Liver (tissue), 8 donors: ENCODE measurements at regions not wholly inside any gene's neighbourhood (a gene's known extent, or its start where the extent isn't known, plus 50 kb on each side); places are given as distances from the start of the nearest gene placed in this dataset.

ENCODE experiments used
- DNase-seq: peaks from one replicate; pipeline ENCODE4 v3.0.0-alpha.2; 2017; ENCODE audit warnings: low spot score
- H3K27ac ChIP-seq, 2 donors: one replicate each; pipeline ENCODE4 v1.7.0; 2013; ENCODE audit warnings: inconsistent platforms in 2 of 2, low read length in 2 of 2, control low read depth in 1 of 2, low read depth in 1 of 2, mild to moderate bottlenecking in 1 of 2
- H3K27me3 ChIP-seq, 4 donors: one replicate each; pipeline versions ENCODE4 v1.6.1 to v1.7.0; 2013; ENCODE audit warnings: low read length in 3 of 4, inconsistent platforms in 1 of 4, mild to moderate bottlenecking in 1 of 4, moderate library complexity in 1 of 4; ENCODE audit not compliant: control insufficient read depth in 4 of 4, insufficient read depth in 4 of 4
- H3K36me3 ChIP-seq, 4 donors: one replicate each; pipeline versions ENCODE4 v1.6.1 to v1.7.0; 2013; ENCODE audit warnings: low read length in 3 of 4, mild to moderate bottlenecking in 3 of 4, low read depth in 1 of 4, moderate library complexity in 1 of 4; ENCODE audit not compliant: control insufficient read depth in 4 of 4, insufficient read depth in 3 of 4
- H3K4me1 ChIP-seq, 4 donors: one replicate each; pipeline versions ENCODE4 v1.6.1 to v1.7.0; 2013; ENCODE audit warnings: low read length in 3 of 4, mild to moderate bottlenecking in 3 of 4, moderate library complexity in 1 of 4; ENCODE audit not compliant: control insufficient read depth in 4 of 4, insufficient read depth in 4 of 4
- H3K4me3 ChIP-seq, 3 donors: one replicate each; pipeline versions ENCODE4 v1.6.1 to v1.7.0; 2013; ENCODE audit warnings: low read length in 3 of 3, control low read depth in 1 of 3, low read depth in 1 of 3, mild to moderate bottlenecking in 1 of 3
- H3K9ac ChIP-seq, 2 donors: one replicate each; pipeline ENCODE4 v1.7.0; 2013; ENCODE audit warnings: low read length in 2 of 2, mild to moderate bottlenecking in 2 of 2, moderate library complexity in 2 of 2, control low read depth in 1 of 2, low read depth in 1 of 2
- H3K9me3 ChIP-seq, 4 donors: one replicate each; pipeline versions ENCODE4 v1.6.1 to v1.7.0; 2013; ENCODE audit warnings: low read length in 3 of 4; ENCODE audit not compliant: control insufficient read depth in 4 of 4
- ATF3 ChIP-seq: IDR thresholded peaks from 2 replicates; pipeline ENCODE4 v1.6.1; 2016; ENCODE audit warnings: antibody characterized with exemption
- CTCF ChIP-seq: fragments of 150-350 bp; IDR thresholded peaks from 2 replicates; pipeline ENCODE4 v1.5.1; 2017; ENCODE audit warnings: improper control_type of control experiment, low read depth, low read length; ENCODE audit not compliant: missing input control
- EGR1 ChIP-seq, 2 donors: IDR thresholded peaks; 2 replicates each; pipeline ENCODE4 v1.6.1; 2016 to 2018; ENCODE audit warnings: antibody characterized with exemption in 2 of 2, low read depth in 2 of 2
- FOXA1 ChIP-seq: IDR thresholded peaks from 2 replicates; pipeline ENCODE4 v1.6.1; 2016; ENCODE audit warnings: antibody characterized with exemption
- FOXA2 ChIP-seq: IDR thresholded peaks from 2 replicates; pipeline ENCODE4 v1.6.1; 2016; ENCODE audit warnings: antibody characterized with exemption
- GABPA ChIP-seq, 2 donors: IDR thresholded peaks in 1 of 2; conservative IDR thresholded peaks in 1 of 2; 2 replicates each; pipeline ENCODE4 v1.6.1; 2016; ENCODE audit warnings: antibody characterized with exemption in 2 of 2, mild to moderate bottlenecking in 1 of 2, moderate library complexity in 1 of 2
- HNF4A ChIP-seq, 2 donors: conservative IDR thresholded peaks; 2 replicates each; pipeline ENCODE4 v1.6.1; 2016; ENCODE audit warnings: antibody characterized with exemption in 2 of 2, mild to moderate bottlenecking in 2 of 2
- HNF4G ChIP-seq: IDR thresholded peaks from 2 replicates; pipeline ENCODE4 v1.6.1; 2016; ENCODE audit warnings: antibody characterized with exemption
- JUND ChIP-seq, 2 donors: IDR thresholded peaks; 2 replicates each; pipeline ENCODE4 v1.6.1; 2016; ENCODE audit warnings: antibody characterized with exemption in 2 of 2
- MAX ChIP-seq: IDR thresholded peaks from 2 replicates; pipeline ENCODE4 v1.6.1; 2016; ENCODE audit warnings: antibody characterized with exemption
- NR2F2 ChIP-seq: IDR thresholded peaks from 2 replicates; pipeline ENCODE4 v1.6.1; 2016; ENCODE audit warnings: antibody characterized with exemption
- RAD21 ChIP-seq, 2 donors: IDR thresholded peaks; 2 replicates each; pipeline ENCODE4 v1.6.1; 2016; ENCODE audit warnings: antibody characterized with exemption in 2 of 2, mild to moderate bottlenecking in 2 of 2
- REST ChIP-seq: IDR thresholded peaks from 2 replicates; pipeline ENCODE4 v1.6.1; 2016; ENCODE audit warnings: antibody characterized with exemption, mild to moderate bottlenecking
- RXRA ChIP-seq, 2 donors: IDR thresholded peaks; 2 replicates each; pipeline ENCODE4 v1.6.1; 2017 to 2018; ENCODE audit warnings: antibody characterized with exemption in 2 of 2, mild to moderate bottlenecking in 1 of 2
- SP1 ChIP-seq: IDR thresholded peaks from 2 replicates; pipeline ENCODE4 v1.6.1; 2018; ENCODE audit warnings: antibody characterized with exemption, mild to moderate bottlenecking
- TAF1 ChIP-seq: conservative IDR thresholded peaks from 2 replicates; pipeline ENCODE4 v1.6.1; 2016; ENCODE audit warnings: antibody characterized with exemption, mild to moderate bottlenecking
- YY1 ChIP-seq: IDR thresholded peaks from 2 replicates; pipeline ENCODE4 v1.6.1; 2016; ENCODE audit warnings: antibody characterized with exemption, mild to moderate bottlenecking
- ZBTB33 ChIP-seq: IDR thresholded peaks from 2 replicates; pipeline ENCODE4 v1.6.1; 2016; ENCODE audit warnings: antibody characterized with exemption
- WGBS: extraction: QIAGEN DNeasy Blood & Tissue Kit; methylation state at CpG from one replicate; pipeline ENCODE4 v1.1.7; 2013; 5-methylcytosine and 5-hydroxymethylcytosine counted together
- donor health status: healthy.
- donor health status: healthy.
- donor health status: healthy.
- donor health status: healthy.
- donor health status: healthy.

- WGBS, result 66% methylated on average over 4 of the region's 4 CpGs
- no peak overlapping the region for H3K27ac ChIP-seq
- H3K36me3 ChIP-seq, result no peaks in the 10 kb centered on the region
- no peak overlapping the region for H3K4me3 ChIP-seq
- H3K27me3 ChIP-seq, result no peaks in the 10 kb centered on the region
- H3K9me3 ChIP-seq, result no peaks in the 10 kb centered on the region
- H3K4me1 ChIP-seq, result no peaks in the 10 kb centered on the region
- H3K9ac ChIP-seq, result no peak overlapping the region
- no peak for TF ChIP-seq JUND (IDR thresholded peaks at IDR 0.05)
- no peak for TF ChIP-seq REST
- TF ChIP-seq FOXA2, result no peak
- no peak for TF ChIP-seq SP1
- no peak for TF ChIP-seq ZBTB33
- TF ChIP-seq HNF4A (conservative IDR thresholded peaks at IDR 0.05), result no peak
- no peak for TF ChIP-seq TAF1
- TF ChIP-seq GABPA (IDR thresholded peaks at IDR 0.05 in 1 of 2, conservative IDR thresholded peaks at IDR 0.05 in 1 of 2), result no peak
- TF ChIP-seq ATF3, result no peak
- TF ChIP-seq RXRA (IDR thresholded peaks at IDR 0.05), result no peak
- TF ChIP-seq HNF4G, result no peak
- no peak for TF ChIP-seq MAX
- TF ChIP-seq RAD21 (IDR thresholded peaks at IDR 0.05), result no peak
- no peak for TF ChIP-seq CTCF
- TF ChIP-seq YY1, result no peak
- no peak for TF ChIP-seq EGR1 (IDR thresholded peaks at IDR 0.05; ENCODE audit: low read depth in 2 of 2)
- DNase-seq, result no peak
Measured at GRCh38 chr3:28601291-28601690, 252.7 kb upstream of the AZI2 start.

GRCh38 chr3:28606283-28606682, 257.7 kb upstream of the AZI2 start:
- WGBS, result 66% methylated on average over 2 of the region's 2 CpGs
- no peaks in the 10 kb centered on the region for H3K27me3 ChIP-seq
- H3K27ac ChIP-seq, result no peak overlapping the region
- H3K36me3 ChIP-seq, result no peaks in the 10 kb centered on the region
- no peaks in the 10 kb centered on the region for H3K4me1 ChIP-seq
- H3K4me3 ChIP-seq, result no peak overlapping the region
- no peak for DNase-seq
- H3K9ac ChIP-seq, result no peak overlapping the region
- no peaks in the 10 kb centered on the region for H3K9me3 ChIP-seq
- TF ChIP-seq NR2F2 (no peak), FOXA1 (no peak), HNF4A (conservative IDR thresholded peaks at IDR 0.05) (no peak), REST (no peak), CTCF (no peak)
